ENCODE measurements at regions not wholly inside any gene's neighbourhood (a gene's known extent, or its start where the extent isn't known, plus 50 kb on each side); places are given as distances from the start of the nearest gene placed in this dataset.

DNA sequence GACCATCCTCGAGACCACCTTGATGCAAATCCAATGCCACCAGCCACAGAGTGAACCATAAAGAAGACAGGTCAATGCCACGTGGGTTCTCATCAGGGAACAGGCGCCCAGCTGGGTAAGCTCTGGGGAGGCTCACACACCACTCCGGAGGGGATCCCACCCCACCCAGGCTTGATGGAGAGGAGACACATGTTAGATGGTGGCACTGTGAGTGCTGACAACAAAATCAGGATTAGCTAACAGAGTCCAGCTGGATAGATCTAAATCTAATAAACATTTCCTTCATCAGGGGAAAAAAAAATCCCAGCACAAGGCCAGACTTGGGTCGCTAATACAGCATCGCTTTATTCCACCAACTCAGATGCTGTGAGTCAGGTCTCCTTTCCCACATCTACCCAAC lies 132.2 kb upstream of the TNR start:
- no peaks in the 10 kb centered on the region for H3K27me3 ChIP-seq

DNA sequence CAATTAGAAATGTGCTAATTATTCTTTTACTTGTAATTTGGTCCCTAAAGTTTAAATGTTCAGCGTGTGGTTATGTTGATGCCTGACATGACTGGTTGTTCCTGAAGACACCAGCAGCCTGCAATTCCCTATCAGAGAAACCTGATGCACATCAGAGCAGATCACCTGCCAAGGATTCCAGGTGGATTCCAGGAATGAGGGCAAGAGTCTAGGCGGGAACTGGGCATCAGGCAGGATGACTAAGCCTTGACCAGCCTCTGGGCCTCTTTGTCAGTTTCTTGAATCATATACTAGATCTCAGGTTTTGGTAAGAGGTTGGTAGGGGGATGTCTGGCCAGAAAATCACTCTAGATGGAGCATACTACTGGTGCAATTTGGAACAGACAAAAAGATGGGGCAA lies 130.7 kb upstream of the TNR start:
- no peak overlapping the region for H3K27ac ChIP-seq
- H3K9me3 ChIP-seq (replicated peaks) = no peaks in the 10 kb centered on the region
- H3K27me3 ChIP-seq = no peaks in the 10 kb centered on the region
- H3K4me1 ChIP-seq = no peaks in the 10 kb centered on the region
- H3K4me3 ChIP-seq = no peak overlapping the region
- no peak for DNase-seq
- no peaks in the 10 kb centered on the region for H3K36me3 ChIP-seq

More for the DNA sequence above, 132.2 kb upstream of the TNR start:
- Histone ChIP-seq H3K4me3 (no peak overlapping the region), H3K27ac (no peak overlapping the region), H3K9me3 (replicated peaks) (no peaks in the 10 kb centered on the region), H3K4me1 (no peaks in the 10 kb centered on the region), H3K36me3 (no peaks in the 10 kb centered on the region)
- no peak for DNase-seq

DNA sequence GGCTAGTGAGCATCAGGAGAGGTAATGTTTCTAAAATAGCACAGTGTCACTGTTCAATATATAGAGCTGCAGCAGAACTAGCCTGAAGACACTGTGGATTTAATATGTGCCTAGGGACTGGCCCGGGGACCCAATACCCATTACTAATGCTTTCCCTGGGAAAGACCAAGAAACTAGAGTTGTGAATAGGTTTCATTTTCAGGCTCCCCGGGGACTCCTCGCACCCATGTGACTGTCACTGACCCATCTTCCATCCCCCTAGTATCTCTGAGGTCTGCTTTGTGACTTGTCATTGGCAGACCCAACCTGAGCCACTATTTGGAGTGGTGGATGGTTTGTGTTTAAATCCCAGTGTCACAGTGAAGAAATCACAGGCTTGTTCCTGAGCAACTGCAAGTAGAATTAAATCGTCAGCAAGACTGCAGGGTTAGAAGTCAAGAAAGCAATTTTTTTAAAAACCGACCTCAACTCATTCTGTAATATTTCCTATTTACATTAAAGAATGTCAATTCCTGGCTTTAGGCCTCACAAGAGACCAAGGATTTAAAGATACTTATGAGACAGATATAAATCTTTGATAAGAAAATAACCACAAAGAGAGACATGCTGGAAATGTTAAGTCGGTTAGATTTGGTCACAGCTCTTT lies 130.0 kb upstream of the TNR start:
- Histone ChIP-seq H3K36me3 (no peaks in the 10 kb centered on the region), H3K27ac (no peak overlapping the region), H3K9me3 (replicated peaks) (no peaks in the 10 kb centered on the region), H3K4me3 (no peak overlapping the region), H3K4me1 (no peaks in the 10 kb centered on the region), H3K27me3 (no peaks in the 10 kb centered on the region)
- no peak for DNase-seq

DNA sequence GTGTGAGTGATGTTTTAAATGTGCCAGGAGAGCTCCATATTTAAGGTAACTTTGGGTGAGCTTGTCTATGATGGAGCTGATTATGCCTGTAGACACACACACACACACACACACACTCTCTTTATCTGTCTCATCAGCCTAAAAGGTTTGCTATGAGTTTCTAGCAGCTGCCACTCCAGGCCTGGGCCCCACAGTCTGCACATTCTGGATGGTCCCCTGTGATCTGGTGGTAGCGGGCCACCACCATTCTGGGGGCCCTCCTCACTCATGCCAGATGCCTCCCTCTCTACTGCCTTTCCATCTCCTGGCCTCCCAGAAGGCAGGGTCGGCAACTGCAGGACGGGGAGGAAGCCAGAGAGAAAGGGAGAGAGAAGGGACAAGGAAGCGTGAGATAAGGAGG lies 129.2 kb upstream of the TNR start:
- H3K36me3 ChIP-seq = no peaks in the 10 kb centered on the region
- no peak overlapping the region for H3K4me3 ChIP-seq
- no peak overlapping the region for H3K27ac ChIP-seq
- no peaks in the 10 kb centered on the region for H3K4me1 ChIP-seq
- no peaks in the 10 kb centered on the region for H3K27me3 ChIP-seq
- H3K9me3 ChIP-seq (replicated peaks) = no peaks in the 10 kb centered on the region
- DNase-seq = no peak

DNA sequence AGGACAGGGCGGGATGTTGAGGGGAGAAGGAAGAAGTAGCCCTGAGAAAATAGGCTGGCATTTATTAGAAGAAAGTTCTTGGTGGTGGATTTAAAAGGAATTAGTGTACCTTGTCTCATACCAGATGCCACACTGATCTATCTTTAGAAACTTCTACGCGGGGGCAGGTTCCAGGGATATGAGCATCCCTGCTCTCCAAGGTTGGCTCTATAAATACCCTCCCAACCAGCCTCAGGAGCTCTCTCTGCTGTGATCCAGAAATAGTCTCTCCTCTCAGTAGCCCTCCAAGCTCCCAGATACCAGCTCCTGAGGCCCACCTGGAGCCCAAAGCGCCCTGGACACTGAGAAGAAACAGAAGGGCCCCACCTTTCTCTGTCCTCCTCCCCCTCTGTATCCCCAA lies 128.3 kb upstream of the TNR start:
- Histone ChIP-seq H3K4me3 (no peak overlapping the region), H3K9me3 (replicated peaks) (no peaks in the 10 kb centered on the region), H3K27me3 (no peaks in the 10 kb centered on the region), H3K27ac (no peak overlapping the region), H3K36me3 (no peaks in the 10 kb centered on the region), H3K4me1 (no peaks in the 10 kb centered on the region)
- no peak for DNase-seq

DNA sequence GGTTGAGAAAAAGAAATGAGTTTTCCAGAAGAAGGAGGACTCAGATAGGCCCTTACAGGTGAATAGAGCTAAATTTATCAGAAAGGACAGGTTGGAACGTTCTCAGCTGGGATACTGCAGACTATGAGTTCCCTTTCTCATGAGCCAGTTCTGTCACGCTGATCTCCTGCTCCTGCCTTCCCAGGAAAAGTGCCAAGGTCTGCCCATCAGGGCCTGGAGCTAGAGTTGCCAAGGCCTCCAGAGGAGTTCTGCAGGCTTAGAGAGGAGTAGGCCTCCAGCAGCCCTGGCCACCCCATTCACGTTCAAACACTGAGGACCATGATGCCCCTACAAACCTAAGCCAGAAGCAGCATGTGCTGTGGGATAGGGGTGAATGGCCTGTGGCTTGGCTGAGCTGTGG lies 126.8 kb upstream of the TNR start:
- Histone ChIP-seq H3K4me3 (no peak overlapping the region), H3K4me1 (no peaks in the 10 kb centered on the region), H3K36me3 (no peaks in the 10 kb centered on the region), H3K27me3 (no peaks in the 10 kb centered on the region), H3K27ac (no peak overlapping the region), H3K9me3 (replicated peaks) (no peaks in the 10 kb centered on the region)
- no peak for DNase-seq

DNA sequence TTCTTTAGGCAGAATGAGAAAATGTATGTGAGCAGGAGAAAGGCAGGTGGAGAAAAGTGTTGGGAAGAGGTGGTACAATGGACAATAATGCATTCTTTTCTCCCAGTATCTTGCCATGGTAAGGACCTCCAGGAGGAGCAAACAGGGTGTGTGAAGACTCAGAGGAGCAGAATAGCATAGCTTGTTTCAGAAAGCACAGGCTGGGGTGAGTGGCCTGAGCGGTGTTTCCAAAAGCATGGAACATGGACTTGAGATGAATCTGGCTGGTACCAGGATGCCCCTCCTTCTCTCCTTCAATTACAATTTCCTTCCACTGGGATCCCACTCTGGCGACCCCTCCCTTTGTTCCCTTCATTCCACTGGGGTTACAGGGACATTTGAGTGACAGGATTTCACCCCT lies 123.4 kb upstream of the TNR start:
- Histone ChIP-seq H3K36me3 (no peaks in the 10 kb centered on the region), H3K4me3 (no peak overlapping the region), H3K4me1 (no peaks in the 10 kb centered on the region), H3K27ac (no peak overlapping the region), H3K27me3 (no peaks in the 10 kb centered on the region), H3K9me3 (replicated peaks) (no peaks in the 10 kb centered on the region)
- DNase-seq = no peak

DNA sequence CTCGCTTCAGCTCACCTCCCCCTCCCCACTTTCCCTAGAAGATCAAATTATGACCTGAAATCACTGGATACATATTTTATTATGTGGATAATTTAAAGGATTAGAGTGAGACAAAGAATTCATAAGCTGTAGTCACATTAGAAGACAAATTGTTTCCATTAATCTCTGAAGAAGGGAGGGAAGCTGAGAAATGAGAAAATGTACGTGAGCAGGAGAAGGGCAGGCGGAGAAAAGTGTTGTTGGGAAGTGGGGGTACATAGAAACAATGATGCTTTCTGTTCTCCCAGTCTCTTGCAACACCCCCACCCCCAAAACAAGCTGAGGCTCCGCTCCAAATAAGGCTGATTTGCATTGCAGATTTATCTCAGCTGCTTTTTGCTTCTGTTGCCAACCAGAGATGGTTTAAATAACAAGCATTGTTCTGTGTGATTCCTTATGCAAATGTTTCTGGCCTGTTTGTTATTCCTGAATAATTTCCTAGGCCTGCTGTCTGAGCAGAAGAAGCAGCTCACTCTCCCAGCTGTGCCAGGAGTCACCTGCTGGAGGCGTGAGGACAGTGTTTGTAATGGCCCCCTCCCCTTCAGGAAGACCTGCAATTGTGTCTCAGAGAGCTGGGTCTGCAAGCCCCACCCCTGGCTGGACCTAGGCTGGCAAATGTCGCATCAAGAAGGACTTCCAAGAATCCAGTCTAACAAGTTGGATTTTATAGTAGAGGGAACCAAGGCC lies 121.8 kb upstream of the TNR start:
- no peak overlapping the region for H3K27ac ChIP-seq
- no peaks in the 10 kb centered on the region; the same call in 1 of the 2 replicates for H3K27me3 ChIP-seq
- no peaks in the 10 kb centered on the region for H3K4me1 ChIP-seq
- H3K9me3 ChIP-seq (replicated peaks) = no peaks in the 10 kb centered on the region
- DNase-seq = no peak
- no peak overlapping the region for H3K4me3 ChIP-seq
- no peaks in the 10 kb centered on the region for H3K36me3 ChIP-seq

DNA sequence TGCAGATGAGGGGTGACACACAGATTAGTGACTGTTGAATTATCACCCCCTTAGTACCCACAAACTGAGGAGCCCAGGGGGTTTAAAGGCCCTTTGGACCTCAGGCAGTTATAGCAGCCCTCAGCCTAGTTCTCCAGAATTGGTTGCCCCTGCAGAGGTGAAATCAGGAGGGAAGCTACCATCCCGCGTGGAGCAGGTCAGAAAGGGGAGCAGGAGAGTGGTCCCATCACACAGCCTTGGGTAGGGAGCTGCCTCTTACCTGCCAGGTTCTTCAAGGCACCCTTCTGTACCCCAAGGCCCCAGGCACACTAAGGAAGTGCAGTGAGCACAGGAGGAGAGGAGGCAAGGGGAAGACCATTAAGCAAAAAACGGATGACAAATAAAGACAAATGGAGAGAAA lies 121.2 kb upstream of the TNR start:
- no peaks in the 10 kb centered on the region for H3K36me3 ChIP-seq
- no peaks in the 10 kb centered on the region; the same call in 1 of the 2 replicates for H3K27me3 ChIP-seq
- no peak overlapping the region for H3K27ac ChIP-seq
- no peak for DNase-seq
- H3K9me3 ChIP-seq (replicated peaks) = no peaks in the 10 kb centered on the region
- H3K4me3 ChIP-seq = no peak overlapping the region
- H3K4me1 ChIP-seq = no peaks in the 10 kb centered on the region

DNA sequence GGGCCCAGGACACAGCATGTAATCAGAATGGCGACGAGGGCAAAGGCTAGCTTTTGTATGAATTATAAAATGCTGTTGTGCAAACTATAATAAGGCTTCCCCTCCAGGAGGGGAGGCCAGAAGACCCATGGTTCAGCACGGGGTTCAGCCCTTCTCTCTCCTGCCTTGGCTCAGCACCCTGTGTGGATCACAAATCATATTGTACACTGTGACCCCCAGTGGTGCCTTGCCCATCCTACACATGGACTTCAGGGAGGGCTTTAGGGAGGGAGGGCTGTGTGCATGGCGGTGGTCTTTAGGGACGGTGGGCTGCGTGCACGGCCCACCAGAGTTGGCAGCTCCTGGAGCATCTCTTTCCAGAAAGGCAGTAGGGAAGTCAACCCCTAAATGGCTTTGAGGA lies 120.8 kb upstream of the TNR start:
- no peak for DNase-seq
- Histone ChIP-seq H3K4me1 (no peaks in the 10 kb centered on the region), H3K4me3 (no peak overlapping the region), H3K27me3 (no peaks in the 10 kb centered on the region; the same call in 1 of the 2 replicates), H3K27ac (no peak overlapping the region), H3K9me3 (replicated peaks) (no peaks in the 10 kb centered on the region), H3K36me3 (no peaks in the 10 kb centered on the region)

DNA sequence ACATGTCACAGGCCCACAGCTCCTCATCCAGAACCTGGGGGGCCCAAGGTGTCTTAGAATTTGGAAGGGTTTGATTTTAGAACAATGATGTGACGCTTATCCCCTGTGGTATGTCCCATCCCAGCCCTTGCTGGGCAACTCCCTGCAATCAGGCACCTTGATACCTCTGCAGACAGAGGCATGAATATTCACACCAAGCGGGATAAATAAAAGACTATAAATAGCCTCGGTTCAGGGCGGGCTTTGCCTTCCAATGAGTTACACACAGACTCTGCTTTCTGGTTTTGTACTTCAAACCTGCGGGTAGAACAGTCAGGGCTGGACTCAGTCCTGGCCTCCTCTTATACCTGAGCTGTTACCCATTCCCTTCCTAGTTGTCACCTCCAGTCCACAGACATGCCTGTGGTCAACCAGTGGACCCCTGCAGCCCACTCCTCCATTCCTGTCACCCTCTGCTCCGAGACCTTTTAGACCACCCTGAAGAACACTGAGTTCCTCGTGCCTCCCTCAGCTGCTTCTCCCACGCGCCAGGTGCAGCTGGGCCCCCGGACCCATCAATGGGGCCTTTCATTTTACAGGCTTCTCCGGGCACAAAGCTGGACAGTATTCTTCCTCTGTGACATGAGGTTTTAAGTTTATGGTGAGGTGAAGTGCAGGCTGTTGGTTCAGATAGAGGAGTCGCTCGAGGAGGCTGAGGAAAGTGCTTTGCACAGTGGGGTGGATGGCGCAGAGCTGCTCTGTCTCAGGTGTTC lies 120.1 kb upstream of the TNR start:
- H3K27ac ChIP-seq = no peak overlapping the region
- no peaks in the 10 kb centered on the region; the same call in 1 of the 2 replicates for H3K27me3 ChIP-seq
- H3K36me3 ChIP-seq = no peaks in the 10 kb centered on the region
- DNase-seq = peak in 1 of 2 experiments; percentile 35
- no peaks in the 10 kb centered on the region for H3K9me3 ChIP-seq (replicated peaks)
- H3K4me3 ChIP-seq = no peak overlapping the region
- no peaks in the 10 kb centered on the region for H3K4me1 ChIP-seq

DNA sequence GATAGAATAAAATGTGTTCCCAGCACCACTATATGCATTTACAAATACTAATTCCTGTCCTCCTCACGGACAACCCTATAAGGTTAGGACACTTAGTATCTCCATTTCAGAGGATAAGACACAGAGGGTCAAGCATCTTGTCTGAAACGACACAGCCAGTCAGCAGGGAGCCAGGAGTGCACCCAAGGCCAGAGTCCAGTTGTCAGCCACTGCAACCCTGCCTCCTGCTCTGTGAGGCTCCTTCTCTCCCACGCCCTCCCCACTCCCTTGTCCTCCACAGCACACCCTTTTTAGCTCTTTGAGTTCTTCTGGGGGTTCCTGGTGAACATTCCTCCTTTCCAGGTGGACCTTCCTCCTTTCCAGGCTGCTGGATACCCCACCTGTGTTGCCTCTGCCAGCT lies 119.0 kb upstream of the TNR start:
- no peak for DNase-seq
- Histone ChIP-seq H3K9me3 (replicated peaks) (no peaks in the 10 kb centered on the region), H3K4me1 (no peaks in the 10 kb centered on the region), H3K36me3 (no peaks in the 10 kb centered on the region), H3K27ac (no peak overlapping the region), H3K4me3 (no peak overlapping the region), H3K27me3 (no peaks in the 10 kb centered on the region; the same call in 1 of the 2 replicates)

DNA sequence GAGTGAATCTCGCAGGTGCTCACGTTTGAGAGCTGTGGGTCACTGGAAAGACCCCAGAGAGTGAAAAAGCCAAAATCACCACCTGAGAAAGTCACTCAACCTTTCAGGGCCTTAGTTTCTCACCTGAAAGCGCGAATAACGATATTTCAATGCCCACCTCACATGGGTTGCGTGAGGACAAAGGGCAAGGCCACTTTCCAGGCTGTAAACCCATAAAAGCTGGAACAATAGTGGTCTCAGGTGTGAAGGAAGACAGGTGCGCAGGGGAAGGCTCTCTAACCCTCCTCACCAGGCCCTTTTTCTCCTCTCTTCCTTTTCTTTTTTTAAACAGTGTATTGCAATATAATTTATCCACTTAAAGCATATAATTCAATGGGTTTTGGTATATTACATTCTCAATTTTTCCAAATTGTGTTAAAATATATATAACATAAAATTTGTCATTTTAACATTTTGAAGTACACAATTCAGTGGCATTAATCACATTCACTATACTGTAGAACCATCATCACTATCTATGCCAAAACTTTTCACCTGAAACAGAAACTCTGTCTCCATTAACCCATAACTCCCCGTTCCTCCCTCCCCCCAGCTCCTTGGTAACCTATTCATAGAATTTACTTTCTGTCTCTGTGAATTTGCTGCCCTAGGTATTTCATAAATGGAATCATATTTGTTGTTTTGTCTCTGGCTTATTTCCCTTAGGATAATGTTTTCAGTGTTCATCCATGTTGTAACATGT lies 118.4 kb upstream of the TNR start:
- no peak for DNase-seq
- Histone ChIP-seq H3K27ac (no peak overlapping the region), H3K36me3 (no peaks in the 10 kb centered on the region), H3K4me3 (no peak overlapping the region), H3K9me3 (replicated peaks) (no peaks in the 10 kb centered on the region), H3K4me1 (no peaks in the 10 kb centered on the region), H3K27me3 (no peaks in the 10 kb centered on the region; the same call in 1 of the 2 replicates)

DNA sequence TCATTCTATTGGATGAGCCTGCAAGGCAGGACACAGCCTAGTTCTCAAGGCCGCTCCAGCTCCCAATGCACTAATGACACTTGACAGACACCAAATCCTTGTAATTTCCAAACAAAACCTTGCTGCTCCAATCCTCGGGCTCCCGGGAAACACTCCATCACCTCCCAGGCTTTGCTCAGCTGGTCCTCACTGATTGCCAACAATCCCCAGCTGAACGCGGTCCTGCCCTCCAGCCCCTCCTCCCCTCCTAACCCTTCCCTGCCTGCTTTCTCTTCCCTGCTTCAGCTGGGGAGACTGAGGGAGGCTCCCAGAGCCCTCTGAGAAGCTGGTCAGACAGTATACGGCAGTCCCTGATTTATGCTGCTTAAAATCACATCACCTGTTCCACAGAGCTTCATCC lies 114.4 kb upstream of the TNR start:
- Histone ChIP-seq H3K9me3 (replicated peaks) (no peaks in the 10 kb centered on the region), H3K27me3 (no peaks in the 10 kb centered on the region; the same call in 1 of the 2 replicates), H3K36me3 (no peaks in the 10 kb centered on the region), H3K4me3 (no peak overlapping the region), H3K27ac (no peak overlapping the region), H3K4me1 (no peaks in the 10 kb centered on the region)
- no peak for DNase-seq

DNA sequence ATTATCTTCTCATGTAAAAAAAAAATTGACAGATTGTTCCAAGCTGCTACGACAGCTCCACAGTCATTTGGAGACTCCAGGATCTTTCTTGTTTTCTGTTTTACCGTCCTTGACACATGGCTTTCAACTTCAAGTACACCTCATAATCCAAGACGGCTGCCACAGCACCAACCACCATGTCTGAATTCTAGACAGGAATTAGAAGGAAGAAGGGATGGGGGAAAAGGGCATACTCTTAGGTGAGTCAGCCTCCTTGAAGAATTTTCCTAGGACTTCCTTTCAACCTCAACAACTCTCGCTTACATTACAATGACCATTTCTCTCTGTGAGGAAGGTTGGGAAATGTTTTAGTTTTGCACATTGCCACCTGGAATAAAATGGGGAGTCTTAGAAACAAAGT lies 110.3 kb upstream of the TNR start:
- H3K9me3 ChIP-seq (replicated peaks) = no peaks in the 10 kb centered on the region
- DNase-seq = no peak
- no peaks in the 10 kb centered on the region for H3K36me3 ChIP-seq
- no peaks in the 10 kb centered on the region for H3K4me1 ChIP-seq
- H3K27ac ChIP-seq = no peak overlapping the region
- no peak overlapping the region for H3K4me3 ChIP-seq
- H3K27me3 ChIP-seq = no peaks in the 10 kb centered on the region

Data from SJCRH30 (cell line).